HUES48 (cell line): ENCODE measurements at regions not wholly inside any gene's neighbourhood (a gene's known extent, or its start where the extent isn't known, plus 50 kb on each side); places are given as distances from the start of the nearest gene placed in this dataset.

Experiments used
- H3K27ac ChIP-seq: one replicate; pipeline ENCODE4 v1.7.0; 2013; ENCODE audit warnings: low read depth, low read length, inconsistent platforms
- H3K27me3 ChIP-seq: 2 replicates; pipeline ENCODE4 v1.6.1; 2013; ENCODE audit warnings: mild to moderate bottlenecking, low read length; ENCODE audit not compliant: control insufficient read depth, insufficient read depth
- H3K36me3 ChIP-seq: 2 replicates; pipeline ENCODE4 v1.6.1; 2013; ENCODE audit warnings: low read length; ENCODE audit not compliant: control insufficient read depth, insufficient read depth
- H3K4me1 ChIP-seq: 2 replicates; pipeline ENCODE4 v1.6.1; 2013; ENCODE audit warnings: mild to moderate bottlenecking, low read length; ENCODE audit not compliant: control insufficient read depth, insufficient read depth
- H3K4me3 ChIP-seq: 2 replicates; pipeline ENCODE4 v1.5.1; 2013; ENCODE audit warnings: mild to moderate bottlenecking, low read depth, low read length
- H3K9ac ChIP-seq: 2 replicates; pipeline ENCODE4 v1.6.1; 2013; ENCODE audit warnings: mild to moderate bottlenecking, low read depth, low read length, moderate library complexity
- H3K9me3 ChIP-seq: 2 replicates; pipeline ENCODE4 v1.6.1; 2013; ENCODE audit warnings: low read length; ENCODE audit not compliant: control insufficient read depth, insufficient read depth

- Histone ChIP-seq H3K9ac (no peak overlapping the region), H3K9me3 (no peaks in the 10 kb centered on the region), H3K27me3 (no peaks in the 10 kb centered on the region), H3K4me1 (no peaks in the 10 kb centered on the region), H3K36me3 (no peaks in the 10 kb centered on the region), H3K4me3 (no peak overlapping the region), H3K27ac (no peak overlapping the region)
Observed at GRCh38 chr5:175325681-175326080, 118.3 kb downstream of the DRD1 start.

- Histone ChIP-seq H3K9ac (no peak overlapping the region), H3K36me3 (no peaks in the 10 kb centered on the region), H3K27me3 (no peaks in the 10 kb centered on the region), H3K4me3 (no peak overlapping the region), H3K27ac (no peak overlapping the region), H3K4me1 (no peaks in the 10 kb centered on the region), H3K9me3 (no peaks in the 10 kb centered on the region)
Observed at GRCh38 chr5:175321927-175322532, 122.0 kb downstream of the DRD1 start.

- Histone ChIP-seq H3K4me3 (no peak overlapping the region), H3K27ac (no peak overlapping the region), H3K4me1 (no peaks in the 10 kb centered on the region), H3K27me3 (no peaks in the 10 kb centered on the region), H3K9ac (no peak overlapping the region), H3K9me3 (no peaks in the 10 kb centered on the region), H3K36me3 (no peaks in the 10 kb centered on the region)
Observed at GRCh38 chr5:175319199-175319598, 124.8 kb downstream of the DRD1 start.

GRCh38 chr5:175317872-175318271 lies 126.1 kb downstream of the DRD1 start:
- no peak overlapping the region for H3K27ac ChIP-seq
- no peaks in the 10 kb centered on the region for H3K36me3 ChIP-seq
- no peaks in the 10 kb centered on the region for H3K4me1 ChIP-seq
- no peak overlapping the region for H3K4me3 ChIP-seq
- no peaks in the 10 kb centered on the region for H3K9me3 ChIP-seq
- no peak overlapping the region for H3K9ac ChIP-seq
- H3K27me3 ChIP-seq, result no peaks in the 10 kb centered on the region

- H3K27ac ChIP-seq, result no peak overlapping the region
- no peaks in the 10 kb centered on the region for H3K36me3 ChIP-seq
- H3K9ac ChIP-seq, result no peak overlapping the region
- no peaks in the 10 kb centered on the region for H3K9me3 ChIP-seq
- H3K27me3 ChIP-seq, result no peaks in the 10 kb centered on the region
- H3K4me1 ChIP-seq, result no peaks in the 10 kb centered on the region
- H3K4me3 ChIP-seq, result no peak overlapping the region
Observed at GRCh38 chr5:175309218-175309810, 134.7 kb downstream of the DRD1 start.

GRCh38 chr5:175308701-175309100 lies 135.3 kb downstream of the DRD1 start:
- H3K27ac ChIP-seq, result no peak overlapping the region
- H3K27me3 ChIP-seq, result no peaks in the 10 kb centered on the region
- no peak overlapping the region for H3K9ac ChIP-seq
- no peaks in the 10 kb centered on the region for H3K4me1 ChIP-seq
- no peaks in the 10 kb centered on the region for H3K36me3 ChIP-seq
- no peaks in the 10 kb centered on the region for H3K9me3 ChIP-seq
- H3K4me3 ChIP-seq, result no peak overlapping the region

GRCh38 chr5:175306381-175306780 lies 137.6 kb downstream of the DRD1 start:
- Histone ChIP-seq H3K4me1 (no peaks in the 10 kb centered on the region), H3K36me3 (no peaks in the 10 kb centered on the region), H3K9ac (no peak overlapping the region), H3K9me3 (no peaks in the 10 kb centered on the region), H3K27me3 (no peaks in the 10 kb centered on the region), H3K27ac (no peak overlapping the region), H3K4me3 (no peak overlapping the region)

GRCh38 chr5:175305251-175305650 lies 138.7 kb downstream of the DRD1 start:
- Histone ChIP-seq H3K9ac (no peak overlapping the region), H3K27ac (no peak overlapping the region), H3K36me3 (no peaks in the 10 kb centered on the region), H3K27me3 (no peaks in the 10 kb centered on the region), H3K9me3 (no peaks in the 10 kb centered on the region), H3K4me3 (no peak overlapping the region), H3K4me1 (no peaks in the 10 kb centered on the region)

- Histone ChIP-seq H3K27ac (no peak overlapping the region), H3K9ac (no peak overlapping the region)
Observed at GRCh38 chr5:175290379-175290778, 153.6 kb downstream of the DRD1 start.

GRCh38 chr5:175288048-175288621 lies 155.8 kb downstream of the DRD1 start:
- Histone ChIP-seq H3K4me1 (no peaks in the 10 kb centered on the region), H3K9ac (no peak overlapping the region), H3K9me3 (no peaks in the 10 kb centered on the region), H3K27ac (no peak overlapping the region), H3K36me3 (no peaks in the 10 kb centered on the region), H3K27me3 (no peaks in the 10 kb centered on the region), H3K4me3 (no peak overlapping the region)

More at GRCh38 chr5:175290379-175290778, 153.6 kb downstream of the DRD1 start:
- no peaks in the 10 kb centered on the region for H3K4me1 ChIP-seq
- no peaks in the 10 kb centered on the region for H3K27me3 ChIP-seq
- H3K9me3 ChIP-seq, result no peaks in the 10 kb centered on the region
- no peak overlapping the region for H3K4me3 ChIP-seq
- H3K36me3 ChIP-seq, result no peaks in the 10 kb centered on the region

- Histone ChIP-seq H3K36me3 (no peaks in the 10 kb centered on the region), H3K9me3 (no peaks in the 10 kb centered on the region), H3K27me3 (no peaks in the 10 kb centered on the region), H3K4me3 (no peak overlapping the region), H3K9ac (no peak overlapping the region), H3K27ac (no peak overlapping the region), H3K4me1 (no peaks in the 10 kb centered on the region)
Observed at GRCh38 chr5:175286981-175287380, 157.0 kb downstream of the DRD1 start.
